ENCODE measurements at regions not wholly inside any gene's neighbourhood (a gene's known extent, or its start where the extent isn't known, plus 50 kb on each side); places are given as distances from the start of the nearest gene placed in this dataset.

GRCh38 chrX:116272861-116273260 is 102.3 kb downstream of the AGTR2 start:
- no peak overlapping the region for H3K27ac ChIP-seq (ENCODE audit: extremely low read depth, low read depth, low read length)
- no peaks in the 10 kb centered on the region for H3K4me1 ChIP-seq (ENCODE audit: control insufficient read depth, insufficient read depth, low read length)
- ChIA-PET CTCF (no interaction called here), POLR2A (no interaction called here)
- no peak for TF ChIP-seq ZNF169 (tag by site-specific recombination; IDR thresholded peaks at IDR 0.05)
- no peak for TF ChIP-seq ZNF366 (tag by site-specific recombination; conservative IDR thresholded peaks at IDR 0.05)
- no peak for TF ChIP-seq PRDM2 (tag by site-specific recombination; IDR thresholded peaks at IDR 0.05; ENCODE audit: borderline replicate concordance)
- no peak for TF ChIP-seq ZNF514 (tag by site-specific recombination; IDR thresholded peaks at IDR 0.05)
- TF ChIP-seq FEZF1 (tag by site-specific recombination; IDR thresholded peaks at IDR 0.05), result no peak
- TF ChIP-seq SALL2 (tag by site-specific recombination; IDR thresholded peaks at IDR 0.05; ENCODE audit: borderline replicate concordance), result no peak
- TF ChIP-seq ZNF37A (tag by site-specific recombination; IDR thresholded peaks at IDR 0.05), result no peak
- no peak overlapping the region for H3K4me3 ChIP-seq (ENCODE audit: low read depth, low read length)
- H3K9me3 ChIP-seq (ENCODE audit: control insufficient read depth, insufficient read depth, low read depth, low read length), result no peaks in the 10 kb centered on the region; the same call in 1 of the 2 replicates
- H3K36me3 ChIP-seq (ENCODE audit: control insufficient read depth in 2 of 2, insufficient read depth in 1 of 2, low read length in 2 of 2), result no peaks in the 10 kb centered on the region

DNA sequence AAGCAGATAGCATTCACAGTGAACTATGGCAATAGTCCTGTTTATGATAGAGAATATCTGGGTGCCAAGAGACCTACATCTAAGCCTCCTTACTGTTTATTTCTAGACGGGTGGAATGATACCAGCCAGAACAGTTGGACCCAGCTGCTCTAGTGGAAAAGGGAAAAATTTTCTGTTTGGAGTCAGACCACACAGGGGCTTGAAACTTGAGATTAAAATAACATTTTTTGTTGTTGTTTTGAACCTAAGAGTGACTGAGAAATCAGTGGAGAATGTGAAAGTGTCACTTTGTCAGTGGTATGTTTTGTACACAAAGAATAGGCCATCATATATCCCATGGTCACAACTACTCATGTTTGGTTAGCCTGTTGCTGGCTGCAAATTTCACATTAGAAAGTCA is 105.7 kb downstream of the AGTR2 start:
- Histone ChIP-seq H3K4me3 (ENCODE audit: low read depth, low read length) (no peak overlapping the region), H3K9me3 (ENCODE audit: control insufficient read depth, insufficient read depth, low read depth, low read length) (no peaks in the 10 kb centered on the region; the same call in 1 of the 2 replicates), H3K36me3 (ENCODE audit: control insufficient read depth in 2 of 2, insufficient read depth in 1 of 2, low read length in 2 of 2) (no peaks in the 10 kb centered on the region), H3K27ac (ENCODE audit: extremely low read depth, low read depth, low read length) (no peak overlapping the region), H3K4me1 (ENCODE audit: control insufficient read depth, insufficient read depth, low read length) (no peaks in the 10 kb centered on the region)
- TF ChIP-seq SCRT2 (tag by site-specific recombination; IDR thresholded peaks at IDR 0.05) (no peak), ZNF16 (tag by site-specific recombination; IDR thresholded peaks at IDR 0.05; ENCODE audit: low read depth) (no peak), GLI4 (tag by site-specific recombination; IDR thresholded peaks at IDR 0.05) (no peak), ZNF449 (tag by site-specific recombination; IDR thresholded peaks at IDR 0.05) (no peak), TRIM28 (IDR thresholded peaks at IDR 0.05; ENCODE audit: borderline replicate concordance, low read length) (no peak), ZNF341 (tag by site-specific recombination; IDR thresholded peaks at IDR 0.05; ENCODE audit: low read depth) (no peak), ZNF416 (tag by site-specific recombination; IDR thresholded peaks at IDR 0.05) (no peak)
- TF ChIP-seq, protein P1, sequence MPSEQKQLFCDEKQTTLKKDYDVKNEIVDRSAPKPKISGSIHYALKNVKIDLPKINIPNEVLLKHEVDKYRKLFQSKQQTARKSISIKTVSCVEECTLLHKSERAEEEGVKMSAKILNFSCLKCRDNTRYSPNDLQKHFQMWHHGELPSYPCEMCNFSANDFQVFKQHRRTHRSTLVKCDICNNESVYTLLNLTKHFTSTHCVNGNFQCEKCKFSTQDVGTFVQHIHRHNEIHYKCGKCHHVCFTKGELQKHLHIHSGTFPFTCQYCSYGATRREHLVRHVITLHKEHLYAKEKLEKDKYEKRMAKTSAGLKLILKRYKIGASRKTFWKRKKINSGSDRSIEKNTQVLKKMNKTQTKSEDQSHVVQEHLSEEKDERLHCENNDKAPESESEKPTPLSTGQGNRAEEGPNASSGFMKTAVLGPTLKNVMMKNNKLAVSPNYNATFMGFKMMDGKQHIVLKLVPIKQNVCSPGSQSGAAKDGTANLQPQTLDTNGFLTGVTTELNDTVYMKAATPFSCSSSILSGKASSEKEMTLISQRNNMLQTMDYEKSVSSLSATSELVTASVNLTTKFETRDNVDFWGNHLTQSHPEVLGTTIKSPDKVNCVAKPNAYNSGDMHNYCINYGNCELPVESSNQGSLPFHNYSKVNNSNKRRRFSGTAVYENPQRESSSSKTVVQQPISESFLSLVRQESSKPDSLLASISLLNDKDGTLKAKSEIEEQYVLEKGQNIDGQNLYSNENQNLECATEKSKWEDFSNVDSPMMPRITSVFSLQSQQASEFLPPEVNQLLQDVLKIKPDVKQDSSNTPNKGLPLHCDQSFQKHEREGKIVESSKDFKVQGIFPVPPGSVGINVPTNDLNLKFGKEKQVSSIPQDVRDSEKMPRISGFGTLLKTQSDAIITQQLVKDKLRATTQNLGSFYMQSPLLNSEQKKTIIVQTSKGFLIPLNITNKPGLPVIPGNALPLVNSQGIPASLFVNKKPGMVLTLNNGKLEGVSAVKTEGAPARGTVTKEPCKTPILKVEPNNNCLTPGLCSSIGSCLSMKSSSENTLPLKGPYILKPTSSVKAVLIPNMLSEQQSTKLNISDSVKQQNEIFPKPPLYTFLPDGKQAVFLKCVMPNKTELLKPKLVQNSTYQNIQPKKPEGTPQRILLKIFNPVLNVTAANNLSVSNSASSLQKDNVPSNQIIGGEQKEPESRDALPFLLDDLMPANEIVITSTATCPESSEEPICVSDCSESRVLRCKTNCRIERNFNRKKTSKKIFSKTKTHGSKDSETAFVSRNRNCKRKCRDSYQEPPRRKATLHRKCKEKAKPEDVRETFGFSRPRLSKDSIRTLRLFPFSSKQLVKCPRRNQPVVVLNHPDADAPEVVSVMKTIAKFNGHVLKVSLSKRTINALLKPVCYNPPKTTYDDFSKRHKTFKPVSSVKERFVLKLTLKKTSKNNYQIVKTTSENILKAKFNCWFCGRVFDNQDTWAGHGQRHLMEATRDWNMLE (tag by site-specific recombination; conservative IDR thresholded peaks at IDR 0.05; ENCODE audit: low read depth), result no peak
- POLR2A ChIA-PET, result no interaction called here
- CTCF ChIA-PET, result no interaction called here
